ENCODE measurements at regions not wholly inside any gene's neighbourhood (a gene's known extent, or its start where the extent isn't known, plus 50 kb on each side); places are given as distances from the start of the nearest gene placed in this dataset.

- Histone ChIP-seq H3K4me2 (ENCODE audit: low read length) (no peak overlapping the region), H3K79me2 (ENCODE audit: control insufficient read depth, low read length) (no peaks in the 10 kb centered on the region)
- TF ChIP-seq CTCF (IDR thresholded peaks at IDR 0.05; ENCODE audit: low read depth, low read length, poor library complexity, severe bottlenecking) (no peak), EZH2phosphoT487 (IDR thresholded peaks at IDR 0.05; ENCODE audit: borderline replicate concordance, low read length) (no peak)
Measured at GRCh38 chr5:33032271-33033070, 321.4 kb downstream of the NPR3 start.

GRCh38 chr5:33033516-33033915 lies 322.4 kb downstream of the NPR3 start:
- Histone ChIP-seq H3K9me2 (replicated peaks; ENCODE audit: control insufficient read depth, low read length) (no peaks in the 10 kb centered on the region), H3K79me2 (ENCODE audit: control insufficient read depth, low read length) (no peaks in the 10 kb centered on the region), H3K27ac (ENCODE audit: low read depth, low read length) (no peak overlapping the region), H3K4me2 (ENCODE audit: low read length) (no peak overlapping the region), H3K4me3 (ENCODE audit: low read length) (no peak overlapping the region), H3K36me3 (ENCODE audit: control insufficient read depth, low read length) (no peaks in the 10 kb centered on the region), H3K9me3 (ENCODE audit: control insufficient read depth, insufficient read depth, low read length) (no peaks in the 10 kb centered on the region), H3K27me3 (ENCODE audit: control insufficient read depth, low read length) (no peaks in the 10 kb centered on the region), H3K4me1 (ENCODE audit: control insufficient read depth, low read length) (no peaks in the 10 kb centered on the region), H4K20me1 (ENCODE audit: control insufficient read depth, insufficient read depth, low read depth, low read length) (no peaks in the 10 kb centered on the region), H3F3A (ENCODE audit: control insufficient read depth, insufficient read depth) (no peaks in the 10 kb centered on the region)
- TF ChIP-seq EZH2phosphoT487 (IDR thresholded peaks at IDR 0.05; ENCODE audit: borderline replicate concordance, low read length) = no peak
- TF ChIP-seq CTCF (IDR thresholded peaks at IDR 0.05; ENCODE audit: low read depth, low read length, poor library complexity, severe bottlenecking) = no peak

More at GRCh38 chr5:33032271-33033070, 321.4 kb downstream of the NPR3 start:
- Histone ChIP-seq H3K9me2 (replicated peaks; ENCODE audit: control insufficient read depth, low read length) (no peaks in the 10 kb centered on the region), H3K4me3 (ENCODE audit: low read length) (no peak overlapping the region), H3K27ac (ENCODE audit: low read depth, low read length) (no peak overlapping the region), H3K27me3 (ENCODE audit: control insufficient read depth, low read length) (no peaks in the 10 kb centered on the region), H3K9me3 (ENCODE audit: control insufficient read depth, insufficient read depth, low read length) (no peaks in the 10 kb centered on the region), H4K20me1 (ENCODE audit: control insufficient read depth, insufficient read depth, low read depth, low read length) (no peaks in the 10 kb centered on the region), H3F3A (ENCODE audit: control insufficient read depth, insufficient read depth) (no peaks in the 10 kb centered on the region), H3K4me1 (ENCODE audit: control insufficient read depth, low read length) (no peaks in the 10 kb centered on the region), H3K36me3 (ENCODE audit: control insufficient read depth, low read length) (no peaks in the 10 kb centered on the region)

GRCh38 chr5:33034777-33035176 lies 323.7 kb downstream of the NPR3 start:
- Histone ChIP-seq H3K4me2 (ENCODE audit: low read length) (no peak overlapping the region), H3K79me2 (ENCODE audit: control insufficient read depth, low read length) (no peaks in the 10 kb centered on the region), H3K27ac (ENCODE audit: low read depth, low read length) (no peak overlapping the region), H4K20me1 (ENCODE audit: control insufficient read depth, insufficient read depth, low read depth, low read length) (no peaks in the 10 kb centered on the region), H3F3A (ENCODE audit: control insufficient read depth, insufficient read depth) (no peaks in the 10 kb centered on the region), H3K36me3 (ENCODE audit: control insufficient read depth, low read length) (no peaks in the 10 kb centered on the region), H3K9me2 (replicated peaks; ENCODE audit: control insufficient read depth, low read length) (no peaks in the 10 kb centered on the region), H3K4me1 (ENCODE audit: control insufficient read depth, low read length) (no peaks in the 10 kb centered on the region), H3K27me3 (ENCODE audit: control insufficient read depth, low read length) (no peaks in the 10 kb centered on the region), H3K9me3 (ENCODE audit: control insufficient read depth, insufficient read depth, low read length) (no peaks in the 10 kb centered on the region), H3K4me3 (ENCODE audit: low read length) (no peak overlapping the region)
- no peak for TF ChIP-seq CTCF (IDR thresholded peaks at IDR 0.05; ENCODE audit: low read depth, low read length, poor library complexity, severe bottlenecking)
- no peak for TF ChIP-seq EZH2phosphoT487 (IDR thresholded peaks at IDR 0.05; ENCODE audit: borderline replicate concordance, low read length)

Measured in DOHH2 (cell line).